SK-N-SH (cell line): ENCODE measurements at regions not wholly inside any gene's neighbourhood (a gene's known extent, or its start where the extent isn't known, plus 50 kb on each side); places are given as distances from the start of the nearest gene placed in this dataset.

Experiments
- CTCF ChIA-PET: fragments of 300-600, 350-600 bp; formaldehyde crosslinking; extraction: SDS; loops from one replicate; lab custom pipeline; 2021; lab: Yijun Ruan, JAX
- POLR2A ChIA-PET: fragments of 350-600 bp; sonication (Branson Sonifier 250); formaldehyde crosslinking; extraction: SDS; loops from one replicate; lab custom pipeline; 2020; ENCODE audit warnings: antibody characterized with exemption, inconsistent platforms; lab: Yijun Ruan, JAX
- DNase-seq: peaks from one replicate; pipeline ENCODE4 v3.0.0; 2012
- H2AFZ ChIP-seq: fragments of 200-600 bp; sonication (generic); 2 replicates; pipeline ENCODE4 v1.8.1; 2016; ENCODE audit warnings: antibody characterized with exemption, mild to moderate bottlenecking, low read depth
- H3F3A ChIP-seq: fragments of 200-600 bp; sonication (generic); replicated peaks from 2 replicates; pipeline ENCODE3; 2016; ENCODE audit warnings: antibody characterized with exemption, mild to moderate bottlenecking; ENCODE audit not compliant: insufficient read depth
- H3K27ac ChIP-seq, 2 experiments: fragments of 200-500 bp in 1 of 2; fragments of 200-600 bp in 1 of 2; sonication (Bioruptor generic) in 1 of 2; sonication (generic), shearing (Covaris generic) in 1 of 2; 2 replicates each; pipeline versions ENCODE4 v1.5.1 to v1.6.1; 2014 to 2016; ENCODE audit warnings: low read depth in 2 of 2, inconsistent platforms in 1 of 2, low read length in 1 of 2, mild to moderate bottlenecking in 1 of 2, mixed read lengths in 1 of 2
- H3K27me3 ChIP-seq: fragments of 200-600 bp; sonication (generic), shearing (Covaris generic); 2 replicates; pipeline ENCODE4 v1.6.1; 2016; ENCODE audit warnings: mixed run types; ENCODE audit not compliant: insufficient read depth
- H3K36me3 ChIP-seq, 2 experiments: fragments of 200-500 bp in 1 of 2; fragments of 200-600 bp in 1 of 2; sonication (Bioruptor generic) in 1 of 2; sonication (generic) in 1 of 2; replicated peaks in 1 of 2; 2 replicates each; pipeline versions ENCODE3 to v1.5.1; 2014 to 2016; ENCODE audit warnings: low read length in 1 of 2, mild to moderate bottlenecking in 1 of 2; ENCODE audit not compliant: insufficient read depth in 2 of 2, control insufficient read depth in 1 of 2
- H3K4me1 ChIP-seq, 2 experiments: fragments of 200-500 bp in 1 of 2; fragments of 200-600 bp in 1 of 2; sonication (Bioruptor generic) in 1 of 2; sonication (generic), shearing (Covaris generic) in 1 of 2; 2 replicates each; pipeline versions ENCODE4 v1.5.1 to v1.6.1; 2014 to 2016; ENCODE audit warnings: low read depth in 1 of 2, low read length in 1 of 2, mixed run types in 1 of 2; ENCODE audit not compliant: insufficient read depth in 2 of 2, control insufficient read depth in 1 of 2
- H3K4me2 ChIP-seq: fragments of 200-600 bp; sonication (generic), shearing (Covaris generic); 2 replicates; pipeline ENCODE4 v1.6.1; 2017; ENCODE audit warnings: mixed run types
- H3K4me3 ChIP-seq, 2 experiments: fragments of 200-500 bp in 1 of 2; fragments of 200-600 bp in 1 of 2; sonication (Bioruptor generic) in 1 of 2; sonication (generic), shearing (Covaris generic) in 1 of 2; 2 replicates each; pipeline versions ENCODE4 v1.5.1 to v1.8.1; 2014 to 2016; ENCODE audit warnings: low read depth in 2 of 2, inconsistent platforms in 1 of 2, low read length in 1 of 2, mild to moderate bottlenecking in 1 of 2, mixed read lengths in 1 of 2, moderate library complexity in 1 of 2
- H3K79me2 ChIP-seq: fragments of 200-600 bp; sonication (generic); 2 replicates; pipeline ENCODE4 v1.8.1; 2017; ENCODE audit warnings: mild to moderate bottlenecking; ENCODE audit not compliant: insufficient read depth
- H3K9ac ChIP-seq: fragments of 200-600 bp; sonication (generic); 2 replicates; pipeline ENCODE4 v1.6.1; 2017; ENCODE audit warnings: mixed run types
- H3K9me2 ChIP-seq: fragments of 200-600 bp; sonication (generic); 2 replicates; pipeline ENCODE4 v1.6.1; 2017; ENCODE audit warnings: mixed run types
- H3K9me3 ChIP-seq: fragments of 200-600 bp; sonication (generic); 2 replicates; pipeline ENCODE4 v1.6.1; 2017; ENCODE audit warnings: mixed run types, mild to moderate bottlenecking, moderate library complexity
- H4K20me1 ChIP-seq: fragments of 200-600 bp; sonication (generic); 2 replicates; pipeline ENCODE4 v1.6.1; 2017; ENCODE audit warnings: mild to moderate bottlenecking, mixed run types; ENCODE audit not compliant: insufficient read depth
- FOSL2 ChIP-seq: IDR thresholded peaks from 2 replicates; pipeline ENCODE4 v1.4.0; 2012; ENCODE audit warnings: low read depth, mild to moderate bottlenecking, moderate library complexity, borderline replicate concordance
- FOXJ3 ChIP-seq: sonication (generic); formaldehyde crosslinking; IDR thresholded peaks from 2 replicates; pipeline ENCODE4 v1.5.1; 2020; ENCODE audit warnings: mild to moderate bottlenecking, missing genetic modification reagents
- GABPA ChIP-seq: IDR thresholded peaks from 2 replicates; pipeline ENCODE4 v1.4.0; 2012; ENCODE audit warnings: low read depth, mild to moderate bottlenecking
- JUND ChIP-seq: IDR thresholded peaks from 2 replicates; pipeline ENCODE4 v1.4.0; 2012
- NFIC ChIP-seq: IDR thresholded peaks from 2 replicates; pipeline ENCODE4 v1.4.0; 2012; ENCODE audit warnings: borderline replicate concordance
- POLR2AphosphoS5 ChIP-seq: IDR thresholded peaks from 2 replicates; pipeline ENCODE4 v1.6.1; 2012; ENCODE audit warnings: low read depth, low read length
- RAD21 ChIP-seq: IDR thresholded peaks from 2 replicates; pipeline ENCODE4 v1.6.1; 2012; ENCODE audit warnings: mild to moderate bottlenecking, low read length
- RXRA ChIP-seq: IDR thresholded peaks from 2 replicates; pipeline ENCODE4 v1.4.0; 2012; ENCODE audit warnings: low read depth, mild to moderate bottlenecking, borderline replicate concordance
- SIN3A ChIP-seq: IDR thresholded peaks from 2 replicates; pipeline ENCODE4 v1.6.1; 2012; ENCODE audit warnings: low read depth, mild to moderate bottlenecking, low read length, moderate library complexity, borderline replicate concordance
- USF2 ChIP-seq: fragments of 150-350 bp; IDR thresholded peaks from 2 replicates; pipeline ENCODE4 v1.6.1; 2017; ENCODE audit warnings: antibody characterized with exemption, low read length, low read depth, borderline replicate concordance
- YY1 ChIP-seq: IDR thresholded peaks from 2 replicates; pipeline ENCODE4 v1.4.0; 2012; ENCODE audit warnings: low read depth, mild to moderate bottlenecking
- WGBS: methylation state at CpG from one replicate; pipeline ENCODE4 v1.1.6; 2017; ENCODE audit warnings: low lambda C conversion rate; 5-methylcytosine and 5-hydroxymethylcytosine counted together
- small RNA-seq, 7 experiments: library from RNA; depleted of rRNA; stranded (forward); fragments of <200 nt; gene quantifications; one replicate each; pipeline ENCODE3, GENCODE V24; 2012
- TF ChIP-seq, protein P1 (sequence below): IDR thresholded peaks from 2 replicates; pipeline ENCODE4 v1.4.0; 2012; ENCODE audit warnings: low read depth

GRCh38 chr11:87384078-87384729 is 346.5 kb downstream of the TMEM135 start:
- POLR2A ChIA-PET, result no interaction called here
- no peak for DNase-seq
- Histone ChIP-seq H3K4me2 (no peak overlapping the region), H3F3A (no peaks in the 10 kb centered on the region), H3K9ac (no peak overlapping the region)
- 9% methylated on average over 3 of the region's 4 CpGs for WGBS
- TF ChIP-seq GABPA (no peak), USF2 (no peak), FOSL2 (no peak), YY1 (no peak)
- TF ChIP-seq, all 33 proteins: peak for 0
- Histone ChIP-seq H3K27me3 (no peaks in the 10 kb centered on the region), H3K4me1 (no peaks in the 10 kb centered on the region), H3K9me3 (no peaks in the 10 kb centered on the region), H2AFZ (no peak overlapping the region), H3K36me3 (no peaks in the 10 kb centered on the region), H3K27ac (no peak overlapping the region), H4K20me1 (no peaks in the 10 kb centered on the region), H3K4me3 (no peak overlapping the region), H3K79me2 (no peaks in the 10 kb centered on the region), H3K9me2 (no peaks in the 10 kb centered on the region)
- CTCF ChIA-PET, result interaction anchor here (0.9 kb wide), 2 partner anchors 31 to 37 kb away, joined by 4 read pairs; no protein-coding TSS in a partner anchor

- peaks cover 4% of the 10 kb centered on the region; the same call in 1 of the 2 replicates for H3K27me3 ChIP-seq
- TF ChIP-seq RXRA, result no peak
- no peak for TF ChIP-seq POLR2AphosphoS5
- no peak for TF ChIP-seq SIN3A
- TF ChIP-seq RAD21, result no peak
- TF ChIP-seq, protein P1, sequence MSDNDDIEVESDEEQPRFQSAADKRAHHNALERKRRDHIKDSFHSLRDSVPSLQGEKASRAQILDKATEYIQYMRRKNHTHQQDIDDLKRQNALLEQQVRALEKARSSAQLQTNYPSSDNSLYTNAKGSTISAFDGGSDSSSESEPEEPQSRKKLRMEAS, result no peak
- TF ChIP-seq NFIC, result no peak
- TF ChIP-seq FOXJ3 (CRISPR knock-in tag), result no peak
- TF ChIP-seq JUND, result no peak
- H3K4me3 ChIP-seq, result no peak overlapping the region
- no peak overlapping the region for H2AFZ ChIP-seq
- no peak overlapping the region for H3K9ac ChIP-seq
- no peak for DNase-seq
- no peaks in the 10 kb centered on the region for H3K79me2 ChIP-seq
- H3K9me3 ChIP-seq, result no peaks in the 10 kb centered on the region
- ChIA-PET CTCF (interaction anchor here (1.0 kb wide), 1 partner anchor 22 kb away, joined by 3 read pairs; no protein-coding TSS in a partner anchor), POLR2A (no interaction called here)
- no peaks in the 10 kb centered on the region for H4K20me1 ChIP-seq
- H3K36me3 ChIP-seq, result no peaks in the 10 kb centered on the region
- H3K4me2 ChIP-seq, result no peak overlapping the region
- WGBS, result 9% methylated on average over 4 of the region's 4 CpGs
- H3K4me1 ChIP-seq, result no peaks in the 10 kb centered on the region
- H3K27ac ChIP-seq, result no peak overlapping the region
- H3F3A ChIP-seq, result no peaks in the 10 kb centered on the region
- H3K9me2 ChIP-seq, result no peaks in the 10 kb centered on the region
Observed at GRCh38 chr11:87374038-87374807, 336.5 kb downstream of the TMEM135 start.

Small RNAs in the stretch of these regions (small RNA-seq; reads per million reads assigned to genes)
- gene AP000676.1 (0 reads per million in 7 experiments), gene RF00026 (0 reads per million in 7 experiments), gene RNU6-1135P (0 reads per million in 7 experiments)
